ENCODE measurements at regions not wholly inside any gene's neighbourhood (a gene's known extent, or its start where the extent isn't known, plus 50 kb on each side); places are given as distances from the start of the nearest gene placed in this dataset.

GRCh38 chr16:5884339-5884738 is 786.7 kb upstream of the EEF2KMT start:
- TF ChIP-seq CTCF (IDR thresholded peaks at IDR 0.05 in 2 of 3, conservative IDR thresholded peaks at IDR 0.05 in 1 of 3; ENCODE audit: borderline replicate concordance in 1 of 3, insufficient read depth in 1 of 3, low read depth in 2 of 3, low read length in 2 of 3) (no peak), REST (IDR thresholded peaks at IDR 0.05; ENCODE audit: low read depth) (no peak), POLR2AphosphoS5 (IDR thresholded peaks at IDR 0.05; ENCODE audit: low read depth, low read length) (no peak), ELF1 (IDR thresholded peaks at IDR 0.05; ENCODE audit: borderline replicate concordance, low read depth) (no peak), CEBPB (IDR thresholded peaks at IDR 0.05; ENCODE audit: low read depth) (no peak), POLR2A (IDR thresholded peaks at IDR 0.05; ENCODE audit: borderline replicate concordance, extremely low read depth, insufficient read depth, insufficient read length) (no peak), YY1 (IDR thresholded peaks at IDR 0.05; ENCODE audit: extremely low read depth, insufficient replicate concordance, low read depth, low read length) (no peak), JUND (IDR thresholded peaks at IDR 0.05) (no peak), ATF3 (IDR thresholded peaks at IDR 0.05) (no peak), EZH2phosphoT487 (IDR thresholded peaks at IDR 0.05; ENCODE audit: borderline replicate concordance) (no peak), ZBTB33 (IDR thresholded peaks at IDR 0.05; ENCODE audit: extremely low read depth, insufficient replicate concordance, low read length) (no peak), TCF7L2 (IDR thresholded peaks at IDR 0.05; ENCODE audit: borderline replicate concordance, extremely low read depth, insufficient read depth, insufficient read length) (no peak), EZH2 (IDR thresholded peaks at IDR 0.05) (no peak), MAX (IDR thresholded peaks at IDR 0.05) (no peak)
